AG10803 (cell line): ENCODE measurements at regions not wholly inside any gene's neighbourhood (a gene's known extent, or its start where the extent isn't known, plus 50 kb on each side); places are given as distances from the start of the nearest gene placed in this dataset.

Source experiments
- DNase-seq: peaks from one replicate; pipeline ENCODE4 v3.0.0; 2010; ENCODE audit warnings: low read depth
- H3K4me3 ChIP-seq: 2 replicates; pipeline ENCODE4 v1.5.1; 2011; ENCODE audit warnings: mild to moderate bottlenecking, low read length, control low read depth
- TF ChIP-seq, protein P1 (sequence below): conservative IDR thresholded peaks from 2 replicates; pipeline ENCODE4 v1.5.1; 2011; ENCODE audit warnings: mild to moderate bottlenecking, low read length, control low read depth, inconsistent platforms

DNA sequence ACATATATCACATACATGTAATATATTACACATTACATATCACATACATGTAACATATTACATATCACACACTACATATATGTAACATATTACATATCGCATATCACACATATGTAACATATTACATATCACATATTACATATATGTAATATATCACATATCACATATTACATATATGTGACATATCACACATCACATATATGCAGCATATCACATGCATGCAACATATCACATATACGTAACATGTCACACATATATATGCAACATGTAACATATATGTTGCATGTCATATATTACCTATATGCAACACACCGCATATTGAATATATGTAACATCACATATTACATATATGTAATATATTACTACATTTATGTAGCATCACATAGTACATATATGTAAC, 211.2 kb downstream of the ARL6IP6 start:
- no peak overlapping the region for H3K4me3 ChIP-seq
- TF ChIP-seq, protein P1, sequence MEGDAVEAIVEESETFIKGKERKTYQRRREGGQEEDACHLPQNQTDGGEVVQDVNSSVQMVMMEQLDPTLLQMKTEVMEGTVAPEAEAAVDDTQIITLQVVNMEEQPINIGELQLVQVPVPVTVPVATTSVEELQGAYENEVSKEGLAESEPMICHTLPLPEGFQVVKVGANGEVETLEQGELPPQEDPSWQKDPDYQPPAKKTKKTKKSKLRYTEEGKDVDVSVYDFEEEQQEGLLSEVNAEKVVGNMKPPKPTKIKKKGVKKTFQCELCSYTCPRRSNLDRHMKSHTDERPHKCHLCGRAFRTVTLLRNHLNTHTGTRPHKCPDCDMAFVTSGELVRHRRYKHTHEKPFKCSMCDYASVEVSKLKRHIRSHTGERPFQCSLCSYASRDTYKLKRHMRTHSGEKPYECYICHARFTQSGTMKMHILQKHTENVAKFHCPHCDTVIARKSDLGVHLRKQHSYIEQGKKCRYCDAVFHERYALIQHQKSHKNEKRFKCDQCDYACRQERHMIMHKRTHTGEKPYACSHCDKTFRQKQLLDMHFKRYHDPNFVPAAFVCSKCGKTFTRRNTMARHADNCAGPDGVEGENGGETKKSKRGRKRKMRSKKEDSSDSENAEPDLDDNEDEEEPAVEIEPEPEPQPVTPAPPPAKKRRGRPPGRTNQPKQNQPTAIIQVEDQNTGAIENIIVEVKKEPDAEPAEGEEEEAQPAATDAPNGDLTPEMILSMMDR: no peak
- no peak for DNase-seq

DNA sequence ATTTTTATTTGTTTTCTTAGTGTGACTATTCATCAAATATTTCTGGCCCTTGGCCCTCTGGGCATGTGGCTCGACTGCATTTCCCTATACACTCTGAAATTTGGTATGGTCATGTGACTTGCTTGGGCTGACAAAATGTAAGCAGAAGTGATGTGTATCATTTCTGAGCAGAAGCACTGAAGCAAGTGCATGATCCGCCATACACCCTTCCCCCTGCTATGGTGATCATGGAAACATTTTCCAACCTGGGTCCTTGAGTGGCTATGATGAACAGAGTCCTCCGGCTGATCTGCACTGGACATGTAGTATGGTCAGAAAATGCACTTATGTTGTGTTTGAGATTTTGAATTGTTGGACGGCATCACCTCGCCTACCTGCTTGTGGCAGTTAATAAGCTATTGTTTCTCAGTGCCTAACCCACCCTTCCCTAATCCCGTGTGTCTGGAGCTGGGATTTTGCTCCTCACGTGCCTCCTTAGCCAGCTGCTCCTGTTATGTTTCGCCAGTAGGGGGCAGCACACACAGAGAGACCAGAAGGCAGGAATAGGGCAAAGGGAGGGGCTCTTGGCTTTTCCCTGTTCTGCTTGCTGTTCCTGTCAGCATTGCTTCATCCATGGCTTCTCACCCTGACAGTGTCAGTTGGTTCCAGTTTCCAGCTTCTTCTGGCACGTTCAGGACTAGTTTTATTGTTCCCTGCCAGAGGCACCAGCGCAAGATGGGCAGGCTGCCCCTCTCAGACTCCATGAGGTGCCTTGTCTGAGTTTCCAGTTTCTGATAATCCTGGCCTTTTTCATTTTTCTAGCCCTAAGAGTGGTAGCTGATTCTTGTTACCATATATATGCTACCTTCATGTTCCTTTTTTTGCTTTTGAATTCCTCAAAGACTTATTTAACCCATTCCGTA, 207.4 kb downstream of the ARL6IP6 start:
- peak; percentile 37 for DNase-seq
- TF ChIP-seq, protein P1: peak; percentile 57
- H3K4me3 ChIP-seq: no peak overlapping the region

DNA sequence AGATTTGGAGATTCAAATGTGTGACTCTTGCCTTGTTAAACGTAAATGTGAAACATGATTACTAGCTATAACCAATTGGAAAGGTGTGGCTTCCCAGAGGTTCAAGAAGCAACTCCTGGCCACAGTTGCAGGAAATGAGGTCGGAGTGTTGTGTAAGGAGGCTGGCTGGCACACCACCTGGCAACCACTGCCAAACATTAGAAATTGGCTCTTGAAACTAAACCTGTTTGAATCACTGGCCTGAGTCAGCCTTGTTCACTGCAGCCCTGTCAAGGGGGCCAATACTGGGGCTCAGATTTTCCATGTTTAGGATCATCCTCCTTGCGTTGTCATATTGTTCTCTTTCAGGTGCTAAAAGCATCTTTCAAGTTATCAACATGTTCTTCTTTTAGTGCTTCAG, 206.3 kb downstream of the ARL6IP6 start:
- TF ChIP-seq, protein P1: no peak
- peak; percentile 7 for DNase-seq
- H3K4me3 ChIP-seq: no peak overlapping the region

DNA sequence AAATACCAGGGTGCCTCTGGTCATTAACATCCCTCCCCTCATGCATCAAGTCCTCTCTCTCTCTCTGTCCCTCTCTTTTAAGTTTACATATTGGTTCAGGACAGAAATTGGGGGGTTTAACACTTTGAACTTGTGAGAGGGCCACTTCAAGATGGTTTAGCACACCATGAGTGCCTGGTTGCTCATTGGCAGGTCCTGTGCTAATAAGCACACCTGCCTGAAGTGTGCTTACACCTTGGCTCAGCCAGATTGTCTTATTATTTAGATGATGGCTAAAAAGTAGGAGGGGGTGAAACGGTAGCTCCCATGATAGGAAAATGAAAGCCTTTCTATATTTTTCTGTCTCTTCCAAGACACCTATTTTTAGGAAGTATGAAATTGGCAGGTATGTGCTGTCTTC, 205.8 kb downstream of the ARL6IP6 start:
- TF ChIP-seq, protein P1: no peak
- DNase-seq: no peak
- no peak overlapping the region for H3K4me3 ChIP-seq

DNA sequence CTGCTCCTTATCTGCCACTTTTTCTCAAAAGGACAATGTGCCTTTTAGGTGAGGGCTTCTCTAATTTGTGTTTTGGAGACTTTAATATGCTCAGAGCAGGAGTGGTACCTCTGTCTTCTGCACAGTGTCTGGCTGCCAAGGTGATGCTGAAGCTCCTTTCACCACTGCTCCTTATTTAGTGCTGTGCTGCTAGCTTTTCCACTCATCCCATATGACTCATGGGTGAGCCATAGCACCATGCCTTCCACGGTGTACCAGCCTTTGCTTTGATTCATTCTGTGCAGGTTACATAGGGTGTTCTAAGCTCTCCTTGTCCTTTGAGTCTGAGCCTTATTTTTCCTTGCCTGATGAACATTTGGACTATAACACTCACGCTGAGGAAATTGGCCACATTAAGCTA, 202.4 kb downstream of the ARL6IP6 start:
- DNase-seq: peak; percentile 1
- no peak overlapping the region for H3K4me3 ChIP-seq
- TF ChIP-seq, protein P1: no peak

DNA sequence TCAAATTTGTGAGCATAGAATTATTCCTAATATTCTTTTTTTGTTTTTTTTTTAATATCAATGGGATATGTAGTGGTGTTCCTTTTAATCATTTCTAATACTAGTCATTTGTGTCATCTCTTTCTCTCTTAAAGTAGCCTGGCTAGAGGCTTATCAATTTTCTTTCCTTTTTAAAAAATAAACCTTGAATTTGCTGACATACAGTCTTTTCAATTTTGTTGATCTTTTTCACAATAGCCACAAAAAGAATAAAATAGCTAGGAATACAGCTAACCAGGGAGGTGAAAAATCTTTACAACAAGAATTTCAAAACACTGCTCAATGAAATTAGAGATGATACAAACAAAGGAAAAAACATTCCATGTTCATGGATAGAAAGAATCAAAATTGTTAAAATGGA, 192.6 kb downstream of the ARL6IP6 start:
- no peak overlapping the region for H3K4me3 ChIP-seq
- no peak for DNase-seq
- TF ChIP-seq, protein P1: no peak

DNA sequence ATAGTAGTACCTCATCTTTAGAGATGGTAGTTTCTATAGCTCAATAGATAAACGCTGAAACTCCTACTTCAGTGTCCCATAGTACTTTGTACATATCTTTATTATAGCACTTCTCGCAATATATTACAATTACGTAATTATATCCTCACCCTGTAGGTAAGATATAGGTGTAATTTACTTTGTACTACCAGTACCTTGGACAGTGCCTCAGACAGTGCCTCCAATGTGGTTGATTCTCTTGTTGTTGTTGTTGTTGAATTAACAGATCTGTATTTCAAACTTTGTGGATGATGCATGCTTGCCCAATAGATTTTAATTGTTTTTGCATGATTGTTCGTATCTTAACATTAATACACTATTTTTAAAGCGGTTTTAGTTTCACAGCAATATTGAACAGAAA, 188.6 kb downstream of the ARL6IP6 start:
- H3K4me3 ChIP-seq: no peak overlapping the region
- no peak for DNase-seq
- TF ChIP-seq, protein P1: no peak
